ENCODE measurements at regions not wholly inside any gene's neighbourhood (a gene's known extent, or its start where the extent isn't known, plus 50 kb on each side); places are given as distances from the start of the nearest gene placed in this dataset.

DNA sequence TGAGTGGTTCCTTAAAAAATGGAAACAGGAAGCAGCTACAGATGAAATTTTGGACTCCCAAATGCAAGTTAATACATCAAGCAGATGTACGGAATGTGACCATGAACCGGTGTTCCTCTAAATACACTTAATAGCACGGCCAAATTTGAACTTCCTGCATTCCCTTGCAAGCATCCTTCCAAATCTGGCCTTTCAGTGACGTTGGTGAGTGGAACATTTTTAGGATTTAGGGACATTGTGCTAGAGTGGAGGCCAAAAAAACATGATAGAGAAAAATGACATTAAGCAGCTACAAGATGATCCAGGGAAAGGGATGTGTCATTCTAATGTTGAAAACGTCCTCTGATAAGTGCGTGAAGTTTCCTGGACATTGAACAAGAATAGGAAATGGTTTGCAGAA, 62.1 kb downstream of the CTAGE1 start:
- no peak for DNase-seq

DNA sequence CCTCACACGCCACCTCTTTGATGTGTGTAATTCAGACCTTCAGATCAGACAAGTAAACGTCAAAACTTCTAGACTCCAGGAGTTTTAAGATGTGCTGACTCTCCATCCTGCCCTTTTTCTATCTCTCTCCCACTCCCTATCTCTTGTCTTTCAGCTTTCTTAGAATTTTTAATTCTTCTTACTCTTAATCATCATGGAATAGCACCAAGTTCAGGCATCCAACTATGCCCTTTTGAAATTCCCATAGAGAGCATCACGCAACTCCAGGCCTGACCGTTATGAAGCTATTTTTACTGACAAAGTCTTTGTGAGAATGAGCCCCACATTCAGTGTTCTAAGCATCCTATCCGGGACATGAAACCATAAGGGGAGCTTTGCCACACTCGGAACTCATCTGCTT, 62.6 kb downstream of the CTAGE1 start:
- no peak for DNase-seq

DNA sequence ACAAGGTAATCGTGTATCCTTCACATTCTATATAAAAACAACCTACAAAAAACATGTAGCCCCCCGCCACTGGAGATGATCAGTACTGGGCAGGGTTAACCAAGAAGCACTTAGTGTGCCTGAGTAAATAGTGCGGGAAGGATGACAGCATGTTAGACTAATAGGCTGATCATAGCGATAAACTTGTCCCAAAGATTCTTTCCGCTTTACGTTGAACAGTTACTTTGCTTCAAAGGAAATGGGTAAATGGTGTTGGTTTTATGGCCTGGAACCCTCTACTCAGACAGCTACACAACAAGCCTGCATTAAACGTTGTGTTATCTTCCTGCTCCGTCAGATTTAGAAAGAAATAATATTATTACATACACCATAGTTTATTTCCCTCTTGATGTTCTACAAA, 67.7 kb downstream of the CTAGE1 start:
- no peak for DNase-seq

DNA sequence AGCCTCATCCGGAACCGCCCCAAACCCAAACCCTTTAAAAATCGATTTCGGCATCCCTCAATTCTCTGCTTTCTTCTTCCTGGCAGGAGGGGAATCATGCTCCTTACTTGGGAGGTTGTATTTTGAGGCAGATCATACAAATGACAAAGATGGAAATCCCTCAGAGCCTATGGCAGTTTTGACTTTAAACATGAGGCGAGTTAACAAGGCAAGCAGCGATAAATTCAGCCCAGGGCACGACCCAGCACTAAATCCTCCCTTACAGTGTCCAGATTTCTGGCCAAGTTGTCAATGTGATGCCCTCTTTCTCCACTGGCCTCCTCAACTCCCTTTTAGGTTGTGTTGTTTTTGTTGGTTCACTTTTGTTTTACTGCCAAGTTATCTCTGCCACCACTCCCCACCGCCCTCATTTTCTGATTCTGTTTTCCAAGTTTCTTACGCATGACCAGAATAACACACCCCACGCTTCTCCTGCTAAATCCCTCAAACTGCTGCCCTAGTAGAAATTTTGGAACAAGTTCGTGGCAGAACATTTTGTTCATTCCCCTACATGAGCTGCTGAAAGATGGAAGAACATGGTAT, 68.3 kb downstream of the CTAGE1 start:
- DNase-seq: no peak

DNA sequence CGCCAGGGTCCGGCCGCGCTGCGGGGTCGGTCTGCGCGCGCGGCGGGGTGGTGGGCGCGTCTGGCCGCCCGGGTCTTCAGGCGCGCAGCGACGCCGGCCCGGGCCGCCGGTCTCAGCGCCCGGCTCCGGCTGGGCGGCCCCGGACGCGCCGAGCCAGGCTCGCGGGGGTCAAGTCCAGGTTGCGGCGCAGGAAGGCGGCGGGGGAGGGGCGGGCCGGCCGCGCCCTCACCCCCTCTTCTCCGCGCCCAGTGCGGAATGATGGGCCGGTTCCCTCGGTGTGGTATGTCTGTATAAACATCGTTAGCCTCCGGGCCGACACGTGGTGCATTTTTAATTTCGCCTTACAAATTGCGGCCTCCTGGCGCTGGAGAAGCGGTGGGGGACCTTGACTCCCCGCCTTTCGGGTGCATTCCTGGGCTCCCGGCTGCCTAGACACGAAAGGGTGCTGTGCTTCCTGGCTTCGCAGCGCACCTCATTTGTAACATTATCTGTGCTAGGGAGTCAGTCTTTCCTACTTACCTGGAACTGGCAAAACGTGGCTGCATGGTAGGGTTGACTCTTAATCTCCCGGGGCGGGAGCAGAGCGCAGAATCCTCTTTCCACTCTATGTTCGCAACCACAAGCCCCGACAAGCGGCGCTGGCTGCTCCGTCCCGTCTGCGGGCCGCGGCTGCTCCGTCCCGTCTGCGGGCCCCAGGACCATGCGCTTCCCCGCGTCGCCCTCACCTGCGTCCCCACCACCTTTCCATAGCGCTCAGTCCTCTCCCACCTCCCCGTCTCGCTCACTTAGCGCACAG, 69.0 kb downstream of the CTAGE1 start:
- no peak for DNase-seq

DNA sequence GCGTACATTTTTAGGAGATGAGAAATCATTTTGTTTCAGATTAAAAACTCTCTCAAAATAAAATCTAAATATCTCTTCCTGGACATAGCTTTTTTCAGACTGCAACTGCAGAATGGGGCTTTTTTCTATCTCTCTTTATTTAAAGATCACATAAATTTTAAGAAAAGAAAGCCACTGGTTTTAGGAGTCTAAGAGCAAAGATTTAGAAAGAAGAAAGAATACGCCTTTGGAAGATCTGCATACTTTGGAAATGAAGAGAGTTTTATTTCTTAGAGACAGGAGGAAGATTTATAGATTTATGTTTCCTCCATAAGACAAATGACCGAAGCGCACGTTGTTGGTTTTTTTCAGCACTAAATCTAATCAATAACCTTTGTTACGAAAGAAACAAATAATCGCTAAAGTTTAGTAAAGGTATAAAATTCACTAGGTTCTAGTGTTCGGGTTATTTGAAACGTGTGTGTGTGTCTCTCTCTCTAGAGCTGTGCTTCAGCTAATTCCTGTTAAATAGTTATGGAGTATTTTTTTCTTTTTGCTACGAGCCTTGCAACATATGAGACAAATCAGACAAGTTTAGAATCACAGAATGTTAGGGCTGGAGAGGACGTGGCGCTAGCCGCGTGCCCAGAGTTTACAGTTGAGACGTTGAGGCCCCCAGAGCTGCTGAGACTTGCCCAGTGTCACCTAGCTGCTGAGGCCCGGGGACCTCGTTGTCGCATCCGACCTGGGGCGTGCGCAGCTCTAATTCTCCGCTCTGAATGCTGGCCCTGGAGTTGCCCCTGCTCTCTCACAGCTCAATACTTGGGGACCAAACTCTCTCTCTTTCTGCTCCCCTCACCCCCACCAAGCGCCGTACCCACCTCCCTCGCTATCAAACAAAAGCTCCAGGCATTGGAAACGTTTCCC, 69.9 kb downstream of the CTAGE1 start:
- no peak for DNase-seq

DNA sequence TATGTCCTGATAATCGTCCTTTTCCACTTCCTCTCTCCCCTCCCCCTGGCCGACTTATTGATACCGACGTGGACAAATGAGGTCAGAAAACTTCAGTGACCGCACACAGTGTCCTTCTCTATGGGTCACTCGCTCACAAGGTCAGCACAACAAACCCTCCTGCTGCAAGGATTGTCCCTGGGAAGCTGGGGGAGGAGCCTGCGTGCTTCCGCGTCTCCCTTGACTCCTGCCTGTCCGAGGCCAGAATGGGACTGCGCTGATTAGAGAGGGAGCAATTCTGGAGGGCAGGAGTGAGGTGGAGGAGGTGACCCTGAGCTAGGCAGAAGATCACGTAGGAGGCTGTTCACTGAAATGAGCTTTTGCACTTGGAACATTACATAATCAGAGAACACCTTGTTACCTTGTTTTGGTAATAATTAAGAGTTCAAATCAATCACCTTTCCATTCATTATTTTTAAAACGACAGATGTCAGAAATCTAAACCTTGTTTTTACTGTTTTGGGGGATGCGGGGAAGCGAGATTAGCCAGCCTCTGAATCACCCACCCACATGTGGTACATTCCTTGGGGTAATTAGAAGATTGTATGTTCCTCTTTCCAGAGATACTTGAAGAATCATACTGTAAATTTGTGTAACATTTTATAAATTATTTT, 70.6 kb downstream of the CTAGE1 start:
- DNase-seq: no peak

DNA sequence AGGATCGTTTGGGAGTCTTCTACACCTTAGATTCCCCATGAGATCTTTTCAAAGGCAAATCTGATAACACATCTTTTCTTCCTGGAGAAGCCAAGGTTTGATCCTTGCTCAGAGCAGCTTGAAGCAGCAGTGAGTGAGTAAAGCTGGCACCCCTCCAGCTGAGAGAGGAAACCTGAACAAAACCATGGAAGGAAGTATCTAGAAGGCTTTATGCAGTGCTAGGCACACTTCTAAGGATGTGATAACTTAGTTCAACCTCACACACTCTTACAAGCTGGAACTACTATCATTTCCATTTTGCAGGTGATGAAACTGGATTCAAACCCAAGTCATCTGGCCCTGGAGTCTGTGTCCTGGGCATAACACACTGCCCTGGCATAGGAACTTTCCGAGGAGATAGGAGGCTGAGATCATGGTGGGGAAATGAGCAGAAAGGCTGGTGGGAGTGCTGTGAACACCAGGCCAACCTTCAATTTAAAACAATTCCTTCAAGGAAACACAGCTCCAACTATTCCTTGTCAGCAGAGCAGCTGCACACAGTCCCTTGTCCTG, 71.2 kb downstream of the CTAGE1 start:
- no peak for DNase-seq

DNA sequence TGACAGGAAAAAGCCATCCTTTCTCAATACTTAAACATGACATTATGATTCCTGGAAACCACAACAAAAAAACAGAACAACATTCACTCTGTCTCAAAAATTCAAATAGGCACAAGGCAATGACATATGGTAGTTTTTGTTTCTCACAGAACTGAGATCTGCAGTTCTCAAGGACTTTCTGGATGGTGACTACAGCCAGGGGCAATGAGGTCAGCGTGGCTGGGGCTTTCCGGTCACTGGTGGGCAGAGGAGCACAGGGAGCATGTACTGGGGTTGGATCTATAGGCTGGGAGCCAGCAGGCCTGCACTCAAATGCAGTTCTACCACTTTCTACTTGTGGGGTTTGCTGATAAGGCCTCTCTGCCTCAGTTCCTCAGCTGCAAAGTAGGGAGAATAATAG, 72.0 kb downstream of the CTAGE1 start:
- no peak for DNase-seq

DNA sequence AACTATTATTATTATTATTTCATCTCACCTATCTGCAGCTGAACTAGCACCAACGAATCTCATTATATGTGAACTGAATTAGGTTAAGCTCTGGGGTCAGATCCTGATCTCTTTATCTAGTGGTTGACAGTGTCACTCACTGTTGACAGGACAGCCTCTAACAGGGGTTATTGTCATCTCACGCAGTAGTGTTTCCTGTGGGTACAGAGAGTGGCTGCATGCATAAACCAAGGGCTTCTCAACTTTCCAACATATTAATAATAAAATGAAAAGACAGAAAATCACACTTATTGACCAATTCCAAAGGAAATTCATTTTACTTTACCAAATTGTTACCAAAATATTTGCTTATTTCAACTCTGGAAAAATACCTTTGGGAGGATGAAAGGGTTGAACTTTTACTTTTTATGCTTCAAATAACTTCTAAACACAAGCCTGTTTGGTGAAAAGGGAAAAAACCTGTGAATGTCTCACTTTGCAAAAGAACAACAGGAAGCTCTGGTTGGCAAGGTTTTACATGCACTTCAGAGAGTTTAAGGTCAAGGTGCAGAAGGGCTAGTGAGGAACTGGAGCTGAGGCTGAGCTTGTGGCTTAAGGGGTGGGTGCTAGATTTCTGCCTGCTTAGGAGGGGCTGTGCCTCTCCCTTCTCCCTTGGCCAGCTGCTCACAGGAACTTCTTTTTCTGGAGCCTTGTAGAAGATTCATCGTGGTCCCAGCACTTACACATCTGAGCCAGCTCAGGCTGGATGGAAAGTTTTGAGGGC, 72.6 kb downstream of the CTAGE1 start:
- DNase-seq: no peak

DNA sequence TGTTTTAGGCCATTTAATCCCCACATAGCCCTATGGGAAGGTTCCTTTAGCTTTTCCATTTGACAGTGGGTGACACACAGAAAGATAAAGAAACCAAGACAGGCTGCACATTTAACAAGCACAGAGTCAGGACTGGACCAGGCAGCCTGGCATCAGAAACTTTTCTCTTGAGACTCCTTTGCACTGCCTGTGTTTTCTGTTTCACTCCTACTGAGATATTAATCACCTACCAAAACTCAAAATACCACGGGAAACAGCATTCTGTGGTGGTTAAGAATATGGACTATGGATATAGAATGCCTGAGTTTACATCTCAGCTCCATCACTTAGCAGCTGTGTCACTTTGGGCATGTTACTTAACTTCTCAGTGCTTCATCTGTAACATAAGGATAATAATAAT, 73.3 kb downstream of the CTAGE1 start:
- DNase-seq: no peak

DNA sequence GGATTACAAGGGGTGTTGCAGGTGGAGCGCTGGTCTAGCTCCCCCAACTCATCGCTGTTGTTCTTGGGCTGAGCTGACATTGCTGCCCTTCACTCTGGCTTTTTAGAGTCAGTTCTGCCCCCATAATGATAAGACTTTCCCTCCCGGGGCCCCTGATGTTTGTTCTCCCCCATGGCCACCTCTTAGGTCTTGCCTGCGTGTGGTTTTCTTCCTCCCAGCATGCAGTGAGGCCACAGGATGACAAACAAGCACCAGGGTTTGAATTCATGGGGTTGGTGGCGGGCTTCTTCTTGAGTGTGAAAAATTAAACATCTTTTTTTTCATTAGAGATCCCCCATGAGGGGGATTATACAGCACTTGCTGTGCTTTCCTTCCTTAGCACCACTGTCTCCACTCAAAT, 74.1 kb downstream of the CTAGE1 start:
- no peak for DNase-seq

DNA sequence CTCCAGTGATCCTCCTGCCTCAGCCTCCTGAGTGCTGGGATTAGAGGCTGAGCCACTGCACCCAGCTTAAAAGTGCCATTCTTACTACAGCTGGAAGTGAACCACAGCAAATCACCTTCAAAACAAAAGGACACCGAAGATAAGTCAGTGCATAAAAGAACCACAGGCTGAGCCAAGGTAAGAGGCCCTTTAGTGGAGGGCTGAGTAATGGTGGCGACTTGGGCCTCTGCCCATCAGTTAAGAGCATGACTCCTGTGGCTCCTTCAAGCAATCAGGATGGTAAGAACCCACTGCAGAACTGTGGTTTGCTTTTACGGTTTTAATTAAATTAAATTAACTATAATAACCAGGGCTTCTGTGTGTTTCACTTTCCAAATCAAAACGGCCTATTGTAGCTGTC, 75.1 kb downstream of the CTAGE1 start:
- DNase-seq: peak; percentile 70

DNA sequence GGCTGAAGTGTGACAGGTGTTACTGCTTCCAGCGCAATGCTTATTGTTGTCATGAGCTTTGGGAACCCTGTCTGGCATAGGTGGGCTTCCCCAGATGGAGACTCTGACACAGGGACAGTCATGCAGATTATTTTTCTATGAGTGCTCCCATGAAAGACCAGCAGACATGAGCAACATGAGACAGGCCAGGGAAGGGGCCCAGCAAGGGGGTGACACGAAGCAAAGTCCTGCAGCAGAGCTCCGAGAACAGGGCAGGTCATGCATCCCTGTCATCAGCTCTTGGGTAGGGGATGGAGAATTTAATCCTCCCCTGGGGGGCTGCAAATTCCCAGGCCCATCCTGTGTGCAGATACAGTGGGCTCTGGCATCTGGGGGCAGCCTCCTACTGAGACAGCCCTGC, 77.4 kb downstream of the CTAGE1 start:
- DNase-seq: no peak

DNA sequence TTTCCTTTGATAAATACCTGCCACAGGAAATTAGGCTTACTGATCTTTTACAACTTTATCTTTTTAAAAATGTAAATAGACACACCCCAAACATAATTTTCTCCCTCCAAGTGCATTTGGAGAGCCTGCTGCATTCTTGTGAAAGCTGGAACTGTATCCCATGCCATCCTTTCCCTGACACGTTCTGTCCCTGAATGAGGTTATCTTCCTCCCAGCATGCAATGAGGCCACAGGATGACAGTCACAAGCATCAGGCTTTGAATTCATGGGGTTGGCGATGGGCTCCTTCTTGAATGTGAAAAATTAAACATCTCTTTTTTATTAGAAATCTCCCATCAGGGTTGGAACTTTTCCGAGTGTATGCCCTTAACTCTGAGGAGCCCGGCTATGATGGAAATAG, 77.8 kb downstream of the CTAGE1 start:
- no peak for DNase-seq

DNA sequence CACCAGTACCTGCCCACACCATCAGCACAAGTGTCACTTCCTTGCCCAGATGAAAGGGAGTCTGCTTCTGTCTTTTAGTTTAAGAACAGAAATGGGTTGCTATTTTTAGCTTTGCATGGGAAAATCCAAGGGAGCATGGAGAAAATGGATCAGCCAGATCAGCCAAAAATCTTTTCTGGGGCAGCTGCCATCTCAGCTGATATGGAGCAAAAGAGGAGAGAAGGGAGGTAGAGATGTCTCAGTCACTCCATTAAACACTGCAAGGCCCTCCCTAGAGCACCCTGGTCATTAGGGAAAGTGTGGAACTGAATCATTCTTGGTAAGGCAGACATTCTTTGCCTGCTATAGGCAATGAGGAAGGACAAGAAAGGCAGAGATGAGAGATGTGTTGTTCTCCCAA, 79.9 kb downstream of the CTAGE1 start:
- DNase-seq: no peak

DNA sequence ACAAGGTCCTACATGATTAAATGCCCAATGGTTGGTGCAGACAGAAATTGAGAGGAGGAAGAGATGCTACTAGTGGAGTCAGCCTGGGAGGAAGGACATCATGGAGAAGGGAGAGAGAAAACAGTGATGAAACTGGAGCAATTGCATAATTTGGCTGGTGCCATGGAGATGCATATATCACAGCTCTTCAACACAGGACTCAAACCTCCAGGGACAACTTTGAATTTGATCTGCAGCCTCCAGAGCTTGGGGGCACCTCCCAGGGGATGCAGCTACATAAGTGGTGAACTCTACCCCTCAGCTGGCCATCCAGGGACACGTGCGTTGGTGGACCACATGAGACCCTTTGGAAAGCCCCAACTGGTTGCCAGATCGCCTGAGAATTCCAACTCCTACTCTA, 80.4 kb downstream of the CTAGE1 start:
- no peak for DNase-seq

DNA sequence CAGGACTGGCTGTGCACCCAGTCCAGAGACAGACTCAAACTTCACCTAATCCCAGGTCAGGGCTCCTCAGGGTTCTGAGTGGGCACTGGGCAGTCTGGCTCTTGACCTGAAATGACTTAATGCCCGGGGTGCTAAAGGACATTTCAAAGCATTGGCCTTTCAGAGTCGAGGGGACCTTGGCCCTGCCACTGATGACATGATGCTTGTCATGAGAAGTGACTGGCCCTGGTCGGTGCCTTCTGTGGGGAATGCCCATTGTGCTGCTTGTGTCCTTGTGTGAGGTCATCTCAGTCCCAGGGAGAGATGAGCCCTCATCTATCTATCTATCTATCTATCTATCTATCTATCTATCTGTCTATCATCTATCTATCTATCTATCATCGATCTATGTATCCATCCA, 81.3 kb downstream of the CTAGE1 start:
- no peak for DNase-seq

DNA sequence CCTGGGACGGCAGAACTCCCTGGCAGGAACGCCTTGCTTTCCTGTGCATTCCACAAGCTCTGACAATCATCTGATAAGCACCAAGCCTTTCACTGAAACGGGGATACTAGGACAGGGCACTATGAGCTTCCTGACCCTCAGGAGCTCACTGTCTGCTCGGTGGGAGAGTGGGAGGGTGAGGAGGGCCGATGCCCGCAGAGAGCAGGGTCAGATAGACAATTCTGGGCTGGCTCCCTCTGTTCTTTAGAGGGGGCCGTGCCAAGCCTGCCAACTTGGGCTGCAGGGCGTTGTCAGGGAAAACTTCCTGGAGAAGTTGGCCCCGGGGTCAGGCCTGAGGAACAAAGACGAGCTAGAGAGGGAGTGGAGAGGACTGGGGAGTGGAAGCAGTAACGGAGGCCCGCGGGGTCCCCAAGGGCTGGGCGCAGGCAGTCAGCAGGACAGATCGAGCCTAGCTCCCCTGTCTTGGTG, 82.0 kb downstream of the CTAGE1 start:
- no peak for DNase-seq

DNA sequence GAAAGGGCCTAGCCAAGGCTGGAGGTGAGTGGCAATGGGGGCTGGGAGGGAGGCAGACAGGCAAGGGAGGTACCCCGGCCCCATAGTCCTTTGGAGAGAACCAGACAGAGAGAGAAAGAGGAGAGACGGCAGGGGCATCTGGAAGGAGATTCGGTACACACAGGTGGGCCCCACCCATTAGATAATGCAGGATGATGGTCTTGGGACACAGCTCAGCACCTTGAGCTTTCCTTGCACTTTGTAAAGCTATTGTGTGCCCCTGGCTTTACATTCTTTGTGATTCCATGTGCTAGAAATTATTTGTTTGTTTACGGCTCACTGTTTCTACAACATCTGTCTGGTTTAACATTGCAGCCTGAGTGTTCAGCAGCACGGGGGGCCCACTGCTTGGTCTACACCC, 83.1 kb downstream of the CTAGE1 start:
- no peak for DNase-seq

DNA sequence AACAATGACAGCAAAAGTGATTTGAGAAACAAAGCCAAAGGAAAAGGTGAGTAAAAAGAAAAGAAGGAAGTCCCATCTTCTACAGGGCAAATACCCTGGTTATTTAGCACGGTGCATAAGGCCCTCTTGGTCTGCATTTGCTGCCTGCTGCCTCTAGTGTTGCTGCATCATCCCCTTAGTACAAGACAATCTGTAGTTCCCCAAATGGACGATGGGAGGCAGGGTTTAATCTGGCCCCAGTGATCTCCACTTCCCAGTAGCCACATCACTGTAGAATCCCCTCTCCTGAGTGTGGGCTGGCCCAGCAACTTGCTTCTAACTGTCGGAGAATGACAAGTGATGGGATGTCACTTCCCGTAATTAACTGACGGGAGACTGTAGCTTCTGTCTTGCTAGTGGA, 85.1 kb downstream of the CTAGE1 start:
- no peak for DNase-seq

DNA sequence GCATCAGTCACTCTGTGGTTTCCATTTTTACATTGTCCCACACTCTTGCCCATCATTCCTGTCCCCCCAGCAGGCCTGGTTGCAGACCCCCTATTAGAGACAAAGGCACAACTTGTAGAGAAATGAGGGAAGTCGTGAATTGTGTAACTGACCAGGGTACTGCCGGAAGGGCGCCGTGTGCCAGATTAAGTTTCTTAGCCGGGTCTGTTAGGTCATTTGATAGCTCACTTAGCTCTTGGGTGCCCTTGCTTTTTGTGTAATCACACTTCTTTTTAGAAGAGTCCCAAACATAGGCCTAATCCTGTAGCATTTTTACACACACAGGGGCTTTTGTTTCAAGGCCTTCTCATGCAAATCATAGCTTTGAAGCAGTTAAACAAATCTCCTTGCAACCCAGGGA, 87.2 kb downstream of the CTAGE1 start:
- no peak for DNase-seq
